HepG2 (cell line): ENCODE measurements at regions not wholly inside any gene's neighbourhood (a gene's known extent, or its start where the extent isn't known, plus 50 kb on each side); places are given as distances from the start of the nearest gene placed in this dataset.

Experiments used
- POGZ ChIP-seq: sonication (generic); formaldehyde crosslinking; IDR thresholded peaks from 2 replicates; pipeline ENCODE4 v1.4.0; 2020; ENCODE audit warnings: mild to moderate bottlenecking, missing genetic modification reagents
- POLR2A ChIP-seq, 2 experiments: IDR thresholded peaks; 2 replicates each; pipeline ENCODE4 v1.6.1; 2011; ENCODE audit warnings: low read depth in 2 of 2, low read length in 2 of 2, mild to moderate bottlenecking in 1 of 2, moderate library complexity in 1 of 2; ENCODE audit not compliant: insufficient read depth in 1 of 2
- TCF7L2 ChIP-seq: IDR thresholded peaks from 2 replicates; pipeline ENCODE4 v1.6.1; 2011; ENCODE audit warnings: mild to moderate bottlenecking, low read depth, low read length, moderate library complexity
- XBP1 ChIP-seq: sonication (generic); formaldehyde crosslinking; IDR thresholded peaks from 2 replicates; pipeline ENCODE4 v1.5.0; 2020; ENCODE audit warnings: missing genetic modification reagents
- ZBTB21 ChIP-seq: sonication (generic); formaldehyde crosslinking; IDR thresholded peaks from 2 replicates; pipeline ENCODE4 v1.4.0; 2020; ENCODE audit warnings: missing genetic modification reagents
- ZKSCAN1 ChIP-seq: fragments of 150-350 bp; IDR thresholded peaks from 2 replicates; pipeline ENCODE4 v1.6.1; 2014; ENCODE audit warnings: low read length
- ZNF225 ChIP-seq: sonication (generic); formaldehyde crosslinking; IDR thresholded peaks from 2 replicates; pipeline ENCODE4 v1.4.0; 2020; ENCODE audit warnings: mild to moderate bottlenecking, missing genetic modification reagents
- ZNF44 ChIP-seq: sonication (generic); formaldehyde crosslinking; IDR thresholded peaks from 2 replicates; pipeline ENCODE4 v1.5.1; 2020; ENCODE audit warnings: mild to moderate bottlenecking, missing genetic modification reagents
- TF ChIP-seq, protein P1 (sequence below): sonication (generic); formaldehyde crosslinking; IDR thresholded peaks from one replicate; pipeline ENCODE4 v1.5.1; 2020; ENCODE audit warnings: mild to moderate bottlenecking, missing genetic modification reagents; ENCODE audit errors: not compliant biosample characterization

DNA sequence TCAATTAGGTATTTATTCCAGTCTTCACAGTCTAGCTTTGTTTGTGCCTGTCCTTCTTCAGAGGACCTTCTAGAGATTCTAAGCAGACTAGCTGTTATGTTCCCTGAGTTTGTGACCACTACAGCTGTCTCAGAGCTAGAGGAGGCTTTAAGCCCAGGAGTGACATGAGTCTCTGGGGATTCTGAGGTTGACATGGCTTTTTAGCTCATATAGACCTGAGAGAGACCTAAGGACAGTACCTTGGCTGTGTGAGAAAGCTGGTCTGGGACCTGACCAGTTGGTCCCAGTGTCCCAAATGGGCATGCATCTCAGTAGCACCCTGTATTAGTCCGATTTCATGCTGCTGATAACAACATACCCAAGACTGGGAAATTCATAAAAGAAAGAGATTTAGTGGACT lies 330.2 kb downstream of the DIPK2A start (continued):
- TF ChIP-seq, protein P1, sequence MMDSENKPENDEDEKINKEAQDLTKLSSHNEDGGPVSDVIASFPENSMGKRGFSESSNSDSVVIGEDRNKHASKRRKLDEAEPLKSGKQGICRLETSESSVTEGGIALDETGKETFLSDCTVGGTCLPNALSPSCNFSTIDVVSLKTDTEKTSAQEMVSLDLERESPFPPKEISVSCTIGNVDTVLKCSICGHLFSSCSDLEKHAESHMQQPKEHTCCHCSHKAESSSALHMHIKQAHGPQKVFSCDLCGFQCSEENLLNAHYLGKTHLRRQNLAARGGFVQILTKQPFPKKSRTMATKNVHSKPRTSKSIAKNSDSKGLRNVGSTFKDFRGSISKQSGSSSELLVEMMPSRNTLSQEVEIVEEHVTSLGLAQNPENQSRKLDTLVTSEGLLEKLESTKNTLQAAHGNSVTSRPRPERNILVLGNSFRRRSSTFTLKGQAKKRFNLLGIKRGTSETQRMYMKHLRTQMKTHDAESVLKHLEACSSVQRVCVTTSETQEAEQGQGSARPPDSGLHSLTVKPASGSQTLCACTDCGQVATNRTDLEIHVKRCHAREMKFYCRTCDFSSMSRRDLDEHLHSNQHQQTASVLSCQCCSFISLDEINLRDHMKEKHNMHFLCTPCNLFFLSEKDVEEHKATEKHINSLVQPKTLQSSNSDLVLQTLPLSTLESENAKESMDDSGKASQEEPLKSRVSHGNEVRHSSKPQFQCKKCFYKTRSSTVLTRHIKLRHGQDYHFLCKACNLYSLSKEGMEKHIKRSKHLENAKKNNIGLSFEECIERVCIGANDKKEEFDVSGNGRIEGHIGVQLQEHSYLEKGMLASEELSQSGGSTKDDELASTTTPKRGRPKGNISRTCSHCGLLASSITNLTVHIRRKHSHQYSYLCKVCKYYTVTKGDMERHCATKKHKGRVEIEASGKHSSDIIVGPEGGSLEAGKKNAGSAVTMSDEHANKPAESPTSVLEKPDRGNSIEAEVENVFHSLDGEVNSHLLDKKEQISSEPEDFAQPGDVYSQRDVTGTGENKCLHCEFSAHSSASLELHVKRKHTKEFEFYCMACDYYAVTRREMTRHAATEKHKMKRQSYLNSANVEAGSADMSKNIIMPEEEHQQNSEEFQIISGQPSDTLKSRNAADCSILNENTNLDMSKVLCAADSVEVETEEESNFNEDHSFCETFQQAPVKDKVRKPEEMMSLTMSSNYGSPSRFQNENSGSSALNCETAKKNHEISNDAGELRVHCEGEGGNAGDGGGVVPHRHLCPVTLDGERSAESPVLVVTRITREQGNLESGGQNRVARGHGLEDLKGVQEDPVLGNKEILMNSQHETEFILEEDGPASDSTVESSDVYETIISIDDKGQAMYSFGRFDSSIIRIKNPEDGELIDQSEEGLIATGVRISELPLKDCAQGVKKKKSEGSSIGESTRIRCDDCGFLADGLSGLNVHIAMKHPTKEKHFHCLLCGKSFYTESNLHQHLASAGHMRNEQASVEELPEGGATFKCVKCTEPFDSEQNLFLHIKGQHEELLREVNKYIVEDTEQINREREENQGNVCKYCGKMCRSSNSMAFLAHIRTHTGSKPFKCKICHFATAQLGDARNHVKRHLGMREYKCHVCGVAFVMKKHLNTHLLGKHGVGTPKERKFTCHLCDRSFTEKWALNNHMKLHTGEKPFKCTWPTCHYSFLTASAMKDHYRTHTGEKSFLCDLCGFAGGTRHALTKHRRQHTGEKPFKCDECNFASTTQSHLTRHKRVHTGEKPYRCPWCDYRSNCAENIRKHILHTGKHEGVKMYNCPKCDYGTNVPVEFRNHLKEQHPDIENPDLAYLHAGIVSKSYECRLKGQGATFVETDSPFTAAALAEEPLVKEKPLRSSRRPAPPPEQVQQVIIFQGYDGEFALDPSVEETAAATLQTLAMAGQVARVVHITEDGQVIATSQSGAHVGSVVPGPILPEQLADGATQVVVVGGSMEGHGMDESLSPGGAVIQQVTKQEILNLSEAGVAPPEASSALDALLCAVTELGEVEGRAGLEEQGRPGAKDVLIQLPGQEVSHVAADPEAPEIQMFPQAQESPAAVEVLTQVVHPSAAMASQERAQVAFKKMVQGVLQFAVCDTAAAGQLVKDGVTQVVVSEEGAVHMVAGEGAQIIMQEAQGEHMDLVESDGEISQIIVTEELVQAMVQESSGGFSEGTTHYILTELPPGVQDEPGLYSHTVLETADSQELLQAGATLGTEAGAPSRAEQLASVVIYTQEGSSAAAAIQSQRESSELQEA (CRISPR knock-in tag), result no peak
- no peak for TF ChIP-seq ZNF44 (CRISPR knock-in tag)
- no peak for TF ChIP-seq ZKSCAN1
- no peak for TF ChIP-seq ZNF225
- no peak for TF ChIP-seq POLR2A (IDR thresholded peaks at IDR 0.05; ENCODE audit: insufficient read depth in 1 of 2, low read depth in 2 of 2, low read length in 2 of 2)
- TF ChIP-seq ZBTB21 (CRISPR knock-in tag), result no peak
- no peak for TF ChIP-seq TCF7L2
- no peak for TF ChIP-seq XBP1
- no peak for TF ChIP-seq POGZ (CRISPR knock-in tag)
